ENCODE measurements at regions not wholly inside any gene's neighbourhood (a gene's known extent, or its start where the extent isn't known, plus 50 kb on each side); places are given as distances from the start of the nearest gene placed in this dataset.

GRCh38 chr10:110446277-110446676 lies 51.4 kb upstream of the DUSP5 start:
- H3K27me3 ChIP-seq: no peaks in the 10 kb centered on the region
- 74% methylated on average over 1 of the region's 1 CpG for WGBS, 2 donors
- TF ChIP-seq EP300 (IDR thresholded peaks at IDR 0.05): no peak
- TF ChIP-seq CTCF (IDR thresholded peaks at IDR 0.05): no peak
- TF ChIP-seq POLR2A (IDR thresholded peaks at IDR 0.05): no peak
- no peaks in the 10 kb centered on the region for H3K9me3 ChIP-seq
- H3K27ac ChIP-seq: no peak overlapping the region
- no peak for DNase-seq (ENCODE audit: low spot score in 2 of 2)
- no peak overlapping the region for H3K4me3 ChIP-seq
- no peaks in the 10 kb centered on the region for H3K4me1 ChIP-seq
- no peaks in the 10 kb centered on the region for H3K36me3 ChIP-seq

GRCh38 chr10:110446954-110447608 lies 50.6 kb upstream of the DUSP5 start:
- no peak overlapping the region for H3K4me3 ChIP-seq
- TF ChIP-seq CTCF (IDR thresholded peaks at IDR 0.05): no peak
- TF ChIP-seq POLR2A (IDR thresholded peaks at IDR 0.05): no peak
- TF ChIP-seq EP300 (IDR thresholded peaks at IDR 0.05): no peak
- no peaks in the 10 kb centered on the region for H3K4me1 ChIP-seq
- H3K27ac ChIP-seq: no peak overlapping the region
- 72 to 75% methylated on average over 6 of the region's 6 CpGs for WGBS, 2 donors
- H3K9me3 ChIP-seq: no peaks in the 10 kb centered on the region
- no peaks in the 10 kb centered on the region for H3K36me3 ChIP-seq
- H3K27me3 ChIP-seq: no peaks in the 10 kb centered on the region
- DNase-seq (ENCODE audit: low spot score in 2 of 2): no peak

- Histone ChIP-seq H3K4me1 (no peaks in the 10 kb centered on the region), H3K4me3 (no peak overlapping the region), H3K27me3 (no peaks in the 10 kb centered on the region), H3K9me3 (no peaks in the 10 kb centered on the region), H3K36me3 (no peaks in the 10 kb centered on the region), H3K27ac (no peak overlapping the region)
- WGBS, 2 donors: 81 to 88% methylated on average over 1 of the region's 1 CpG
- DNase-seq (ENCODE audit: low spot score in 2 of 2): no peak
- TF ChIP-seq POLR2A (IDR thresholded peaks at IDR 0.05): no peak
- TF ChIP-seq CTCF (IDR thresholded peaks at IDR 0.05): no peak
- TF ChIP-seq EP300 (IDR thresholded peaks at IDR 0.05): no peak
Observed at GRCh38 chr10:110447886-110448285, 49.8 kb upstream of the DUSP5 start.

Measured in tibial nerve (tissue), 4 donors.